ENCODE measurements at regions not wholly inside any gene's neighbourhood (a gene's known extent, or its start where the extent isn't known, plus 50 kb on each side); places are given as distances from the start of the nearest gene placed in this dataset.

- no peak overlapping the region for H3K4me2 ChIP-seq (ENCODE audit: low read depth, low read length, poor library complexity, severe bottlenecking)
- no peak overlapping the region for H3K4me3 ChIP-seq (ENCODE audit: low read length, poor library complexity, severe bottlenecking)
- no peaks in the 10 kb centered on the region for H3K9me3 ChIP-seq (ENCODE audit: insufficient read depth, low read depth, low read length)
- H3K79me2 ChIP-seq (ENCODE audit: insufficient read depth, low read length): no peaks in the 10 kb centered on the region
- no peaks in the 10 kb centered on the region for H3K4me1 ChIP-seq (ENCODE audit: insufficient read depth, low read length, poor library complexity, severe bottlenecking)
- H3K27me3 ChIP-seq (ENCODE audit: insufficient read depth, low read length, poor library complexity, severe bottlenecking): no peaks in the 10 kb centered on the region
- no peak overlapping the region for H2AFZ ChIP-seq (ENCODE audit: low read length)
- H3K9ac ChIP-seq (ENCODE audit: low read depth, low read length, poor library complexity, severe bottlenecking): no peak overlapping the region
- TF ChIP-seq CTCF (conservative IDR thresholded peaks at IDR 0.05; ENCODE audit: low read length) (no peak), EZH2phosphoT487 (IDR thresholded peaks at IDR 0.05; ENCODE audit: borderline replicate concordance) (no peak)
- H3K36me3 ChIP-seq (ENCODE audit: insufficient read depth, low read length): no peaks in the 10 kb centered on the region
- H3F3A ChIP-seq (ENCODE audit: low read depth): no peaks in the 10 kb centered on the region
- H3K9me2 ChIP-seq (replicated peaks; ENCODE audit: low read depth, low read length): no peaks in the 10 kb centered on the region
- H4K20me1 ChIP-seq (ENCODE audit: insufficient read depth, low read length, poor library complexity, severe bottlenecking): no peaks in the 10 kb centered on the region
These were observed 308.8 kb downstream of the BRINP2 start for GRCh38 chr1:177479600-177479999.

DNA sequence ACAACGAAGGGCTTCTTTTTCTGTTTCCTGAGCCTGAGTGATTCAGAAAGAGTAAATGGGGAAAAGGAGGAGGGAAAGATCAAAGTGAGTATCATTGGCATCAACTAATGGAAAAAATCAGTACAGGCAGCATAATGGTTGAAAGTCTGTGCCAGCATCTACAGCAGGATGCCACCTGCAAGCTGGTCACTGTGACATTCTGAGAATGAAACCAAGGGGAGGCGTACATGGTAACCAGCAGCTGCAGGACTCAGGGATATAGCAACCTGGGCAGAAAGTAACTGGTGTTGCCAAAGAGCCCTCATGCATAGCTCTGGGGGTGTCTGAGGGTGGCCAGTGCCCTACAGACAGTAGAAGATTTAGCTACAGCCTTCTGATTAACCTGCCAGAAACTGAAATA lies 305.9 kb downstream of the BRINP2 start:
- no peaks in the 10 kb centered on the region for H3F3A ChIP-seq (ENCODE audit: low read depth)
- no peak for TF ChIP-seq EZH2phosphoT487 (IDR thresholded peaks at IDR 0.05; ENCODE audit: borderline replicate concordance)
- TF ChIP-seq CTCF (conservative IDR thresholded peaks at IDR 0.05; ENCODE audit: low read length): no peak
- H2AFZ ChIP-seq (ENCODE audit: low read length): no peak overlapping the region
- H3K79me2 ChIP-seq (ENCODE audit: insufficient read depth, low read length): no peaks in the 10 kb centered on the region
- H3K4me1 ChIP-seq (ENCODE audit: insufficient read depth, low read length, poor library complexity, severe bottlenecking): no peaks in the 10 kb centered on the region
- no peaks in the 10 kb centered on the region for H3K27me3 ChIP-seq (ENCODE audit: insufficient read depth, low read length, poor library complexity, severe bottlenecking)
- no peaks in the 10 kb centered on the region for H4K20me1 ChIP-seq (ENCODE audit: insufficient read depth, low read length, poor library complexity, severe bottlenecking)
- no peaks in the 10 kb centered on the region for H3K9me3 ChIP-seq (ENCODE audit: insufficient read depth, low read depth, low read length)
- H3K4me3 ChIP-seq (ENCODE audit: low read length, poor library complexity, severe bottlenecking): no peak overlapping the region
- H3K4me2 ChIP-seq (ENCODE audit: low read depth, low read length, poor library complexity, severe bottlenecking): no peak overlapping the region
- H3K36me3 ChIP-seq (ENCODE audit: insufficient read depth, low read length): no peaks in the 10 kb centered on the region
- no peaks in the 10 kb centered on the region for H3K9me2 ChIP-seq (replicated peaks; ENCODE audit: low read depth, low read length)
- H3K9ac ChIP-seq (ENCODE audit: low read depth, low read length, poor library complexity, severe bottlenecking): no peak overlapping the region

DNA sequence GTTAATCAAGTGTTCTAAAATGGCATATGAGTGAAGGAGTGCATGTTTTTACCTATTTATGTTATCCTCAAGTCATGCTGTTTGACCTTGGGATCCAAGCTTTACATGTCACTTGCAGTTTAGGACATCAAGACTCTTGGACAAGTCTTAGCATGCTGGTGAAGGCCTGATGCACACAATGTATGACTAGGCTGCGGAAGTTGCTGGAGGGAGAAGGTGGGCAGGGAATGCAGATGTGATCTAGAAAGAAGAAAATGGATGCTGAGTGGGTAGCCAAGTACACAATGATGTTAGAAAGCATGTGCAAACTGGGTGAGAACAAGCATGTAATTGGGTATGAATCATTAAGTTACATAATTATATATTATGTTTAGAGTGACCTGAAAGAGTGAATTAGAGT lies 301.8 kb downstream of the BRINP2 start:
- H3K9me2 ChIP-seq (replicated peaks; ENCODE audit: low read depth, low read length): no peaks in the 10 kb centered on the region
- no peaks in the 10 kb centered on the region for H3F3A ChIP-seq (ENCODE audit: low read depth)
- no peaks in the 10 kb centered on the region for H3K9me3 ChIP-seq (ENCODE audit: insufficient read depth, low read depth, low read length)
- H3K36me3 ChIP-seq (ENCODE audit: insufficient read depth, low read length): no peaks in the 10 kb centered on the region
- no peaks in the 10 kb centered on the region for H3K27me3 ChIP-seq (ENCODE audit: insufficient read depth, low read length, poor library complexity, severe bottlenecking)
- no peaks in the 10 kb centered on the region for H3K4me1 ChIP-seq (ENCODE audit: insufficient read depth, low read length, poor library complexity, severe bottlenecking)
- no peak overlapping the region for H2AFZ ChIP-seq (ENCODE audit: low read length)
- no peak overlapping the region for H3K9ac ChIP-seq (ENCODE audit: low read depth, low read length, poor library complexity, severe bottlenecking)
- TF ChIP-seq EZH2phosphoT487 (IDR thresholded peaks at IDR 0.05; ENCODE audit: borderline replicate concordance) (no peak), CTCF (conservative IDR thresholded peaks at IDR 0.05; ENCODE audit: low read length) (no peak)
- no peaks in the 10 kb centered on the region for H3K79me2 ChIP-seq (ENCODE audit: insufficient read depth, low read length)
- H4K20me1 ChIP-seq (ENCODE audit: insufficient read depth, low read length, poor library complexity, severe bottlenecking): no peaks in the 10 kb centered on the region
- H3K4me2 ChIP-seq (ENCODE audit: low read depth, low read length, poor library complexity, severe bottlenecking): no peak overlapping the region
- H3K4me3 ChIP-seq (ENCODE audit: low read length, poor library complexity, severe bottlenecking): no peak overlapping the region
